NB4 (cell line): ENCODE measurements at regions not wholly inside any gene's neighbourhood (a gene's known extent, or its start where the extent isn't known, plus 50 kb on each side); places are given as distances from the start of the nearest gene placed in this dataset.
"Not testable (repeated sequence)": the region's sequence is repeated elsewhere in the genome, so short reads cannot be mapped to it uniquely, and the experiment has no call there.

Source experiments
- DNase-seq: peaks from one replicate; pipeline ENCODE4 v3.0.0; 2010; ENCODE audit warnings: low read depth
- H3K4me3 ChIP-seq: one replicate; pipeline ENCODE4 v1.5.1; 2011; ENCODE audit warnings: mild to moderate bottlenecking, low read depth, low read length, moderate library complexity
- MYC ChIP-seq: IDR thresholded peaks from 2 replicates; pipeline ENCODE4 v1.6.1; 2011; ENCODE audit warnings: low read depth, low read length
- POLR2A ChIP-seq: IDR thresholded peaks from 2 replicates; pipeline ENCODE4 v1.6.1; 2011; ENCODE audit warnings: mild to moderate bottlenecking; ENCODE audit not compliant: insufficient read length; ENCODE audit errors: extremely low read depth
- TF ChIP-seq, protein P1 (sequence below): IDR thresholded peaks from 2 replicates; pipeline ENCODE4 v1.6.1; 2011; ENCODE audit warnings: low read depth, low read length
- TF ChIP-seq, protein P2 (sequence below): IDR thresholded peaks from one replicate; pipeline ENCODE4 v1.5.1; 2012; ENCODE audit warnings: low read depth, low read length

GRCh38 chr4:77235289-77235854 lies 78.4 kb downstream of the CCNG2 start:
- TF ChIP-seq, protein P1, sequence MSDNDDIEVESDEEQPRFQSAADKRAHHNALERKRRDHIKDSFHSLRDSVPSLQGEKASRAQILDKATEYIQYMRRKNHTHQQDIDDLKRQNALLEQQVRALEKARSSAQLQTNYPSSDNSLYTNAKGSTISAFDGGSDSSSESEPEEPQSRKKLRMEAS: no peak
- no peak for TF ChIP-seq POLR2A
- TF ChIP-seq MYC: no peak
- TF ChIP-seq, protein P2, sequence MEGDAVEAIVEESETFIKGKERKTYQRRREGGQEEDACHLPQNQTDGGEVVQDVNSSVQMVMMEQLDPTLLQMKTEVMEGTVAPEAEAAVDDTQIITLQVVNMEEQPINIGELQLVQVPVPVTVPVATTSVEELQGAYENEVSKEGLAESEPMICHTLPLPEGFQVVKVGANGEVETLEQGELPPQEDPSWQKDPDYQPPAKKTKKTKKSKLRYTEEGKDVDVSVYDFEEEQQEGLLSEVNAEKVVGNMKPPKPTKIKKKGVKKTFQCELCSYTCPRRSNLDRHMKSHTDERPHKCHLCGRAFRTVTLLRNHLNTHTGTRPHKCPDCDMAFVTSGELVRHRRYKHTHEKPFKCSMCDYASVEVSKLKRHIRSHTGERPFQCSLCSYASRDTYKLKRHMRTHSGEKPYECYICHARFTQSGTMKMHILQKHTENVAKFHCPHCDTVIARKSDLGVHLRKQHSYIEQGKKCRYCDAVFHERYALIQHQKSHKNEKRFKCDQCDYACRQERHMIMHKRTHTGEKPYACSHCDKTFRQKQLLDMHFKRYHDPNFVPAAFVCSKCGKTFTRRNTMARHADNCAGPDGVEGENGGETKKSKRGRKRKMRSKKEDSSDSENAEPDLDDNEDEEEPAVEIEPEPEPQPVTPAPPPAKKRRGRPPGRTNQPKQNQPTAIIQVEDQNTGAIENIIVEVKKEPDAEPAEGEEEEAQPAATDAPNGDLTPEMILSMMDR: no peak
- no peak overlapping the region for H3K4me3 ChIP-seq
- no peak for DNase-seq

DNA sequence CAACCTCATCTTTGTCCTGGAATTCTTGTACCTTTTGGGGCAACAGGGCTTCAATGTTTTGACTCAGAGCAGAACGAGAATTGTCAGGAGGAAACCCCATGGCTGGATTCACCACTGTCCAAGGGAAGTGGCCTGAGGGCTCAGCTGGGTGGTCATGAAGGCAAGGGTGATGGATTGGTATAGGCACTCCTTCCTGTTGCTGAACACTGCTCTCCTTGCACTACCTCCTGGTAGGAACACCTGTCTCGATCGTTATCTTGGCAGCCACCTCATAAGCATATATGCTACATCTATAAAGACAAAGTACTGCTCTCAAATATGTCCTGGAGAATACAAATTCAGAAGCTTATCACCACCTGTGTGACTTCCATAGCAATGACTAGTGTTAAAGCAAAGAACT lies 79.8 kb downstream of the CCNG2 start:
- no peak overlapping the region for H3K4me3 ChIP-seq
- TF ChIP-seq, protein P2: no peak
- TF ChIP-seq, protein P1: no peak
- TF ChIP-seq POLR2A (no peak), MYC (no peak)
- no peak for DNase-seq

DNA sequence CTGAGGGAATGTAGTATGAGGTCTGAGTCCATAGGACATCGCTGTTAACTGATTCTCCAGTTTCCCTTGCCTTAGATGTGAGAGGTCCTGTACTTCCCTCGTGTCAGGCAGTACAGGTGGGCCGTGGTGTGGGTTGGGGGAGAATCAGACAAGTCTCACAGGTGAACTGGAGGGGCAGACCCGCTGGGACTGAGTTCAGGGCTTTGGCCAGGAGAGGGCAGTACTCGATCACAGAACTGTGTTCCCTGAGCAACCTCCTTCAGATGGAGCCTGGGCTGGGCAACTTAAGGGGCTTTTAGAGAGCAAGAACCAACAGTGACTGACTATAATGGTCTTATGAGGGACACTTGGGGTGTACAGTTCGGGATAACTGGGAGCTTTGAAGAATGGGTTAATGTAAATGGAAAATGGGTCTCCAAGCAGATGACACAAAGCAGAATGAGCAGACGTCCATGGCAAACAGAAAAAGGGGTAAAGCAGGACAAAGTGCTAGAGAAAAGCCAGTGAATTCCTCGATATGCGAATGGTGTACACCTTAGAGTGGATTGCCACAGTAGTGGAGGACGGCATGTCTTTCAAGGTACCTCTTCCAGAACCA lies 83.6 kb downstream of the CCNG2 start:
- peak; percentile 61 for DNase-seq
- TF ChIP-seq MYC (no peak), POLR2A (no peak)
- TF ChIP-seq, protein P2: peak; percentile 75
- no peak overlapping the region for H3K4me3 ChIP-seq

GRCh38 chr4:77248805-77249204 lies 91.8 kb downstream of the CCNG2 start:
- TF ChIP-seq, protein P2: no peak
- TF ChIP-seq POLR2A: no peak
- TF ChIP-seq MYC: no peak
- TF ChIP-seq, protein P1: no peak
- no peak overlapping the region for H3K4me3 ChIP-seq
- no peak for DNase-seq

DNA sequence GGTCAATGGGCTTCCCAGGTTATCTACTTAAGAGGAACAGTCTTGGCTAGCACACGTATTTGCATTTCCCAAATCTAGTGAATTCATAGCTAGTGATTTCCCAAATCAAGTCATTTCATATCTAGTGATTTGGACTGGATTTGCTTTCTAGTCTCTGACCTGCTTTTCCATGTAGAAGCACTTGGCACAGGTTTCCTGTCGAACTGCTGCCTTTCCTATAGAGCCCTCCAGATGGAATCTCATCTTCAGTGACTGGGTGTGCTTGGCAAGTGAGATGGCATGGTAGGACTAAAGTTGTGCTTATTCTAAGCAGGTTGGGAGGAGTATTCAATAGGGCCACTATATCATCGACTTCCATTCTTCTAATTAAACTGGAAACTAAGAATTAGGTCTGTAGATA lies 94.7 kb downstream of the CCNG2 start:
- DNase-seq: no peak
- TF ChIP-seq MYC (no peak), POLR2A (no peak)
- TF ChIP-seq, protein P2: no peak
- TF ChIP-seq, protein P1: no peak
- H3K4me3 ChIP-seq: no peak overlapping the region

DNA sequence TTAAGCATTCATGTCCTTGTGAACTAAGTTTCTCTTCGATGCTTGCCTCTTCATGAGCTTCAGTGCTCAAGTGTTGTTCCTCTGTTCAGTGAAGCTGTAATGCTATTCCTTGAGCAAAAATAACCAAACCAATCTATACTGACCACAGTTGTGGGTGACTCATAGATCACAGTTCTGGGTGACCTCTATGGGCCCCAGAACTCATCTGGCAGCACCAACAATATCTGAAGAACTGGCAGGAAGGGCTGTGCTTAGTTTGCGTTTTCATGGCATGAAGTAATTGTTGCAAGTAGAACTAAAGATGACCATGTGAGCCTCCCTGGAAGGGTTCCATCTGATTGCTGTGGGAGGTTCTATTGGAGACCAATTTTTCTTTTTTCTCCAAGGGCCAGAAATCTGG lies 106.2 kb downstream of the CCNG2 start:
- TF ChIP-seq, protein P1: no peak
- no peak for TF ChIP-seq MYC
- TF ChIP-seq, protein P2: no peak
- no peak for TF ChIP-seq POLR2A
- DNase-seq: no peak
- H3K4me3 ChIP-seq: no peak overlapping the region

GRCh38 chr4:77263976-77264375 lies 107.0 kb downstream of the CCNG2 start:
- DNase-seq, H3K4me3 ChIP-seq: not testable (repeated sequence)
